ENCODE measurements at regions not wholly inside any gene's neighbourhood (a gene's known extent, or its start where the extent isn't known, plus 50 kb on each side); places are given as distances from the start of the nearest gene placed in this dataset.

GRCh38 chr1:47643306-47644211, 205.7 kb downstream of the FOXD2 start:
- Histone ChIP-seq H3K9me2 (replicated peaks; ENCODE audit: low read length) (no peaks in the 10 kb centered on the region), H2AFZ (ENCODE audit: low read length) (no peak overlapping the region), H3F3A (ENCODE audit: low read length, unreplicated experiment) (no peaks in the 10 kb centered on the region), H4K20me1 (ENCODE audit: low read length) (no peaks in the 10 kb centered on the region), H3K4me1 (ENCODE audit: insufficient read depth, low read length) (no peaks in the 10 kb centered on the region), H3K4me3 (ENCODE audit: low read length) (no peak overlapping the region), H3K27ac (ENCODE audit: low read length) (no peak overlapping the region), H3K9ac (ENCODE audit: low read length) (no peak overlapping the region), H3K27me3 (ENCODE audit: low read length) (no peaks in the 10 kb centered on the region; the same call in 1 of the 2 replicates), H3K36me3 (ENCODE audit: low read depth, low read length) (no peaks in the 10 kb centered on the region), H3K79me2 (ENCODE audit: low read length) (no peaks in the 10 kb centered on the region), H3K9me3 (ENCODE audit: low read length) (no peaks in the 10 kb centered on the region), H3K4me2 (ENCODE audit: low read length) (no peak overlapping the region)
- TF ChIP-seq EZH2phosphoT487 (IDR thresholded peaks at IDR 0.05; ENCODE audit: borderline replicate concordance, low read length) (no peak), EZH2 (IDR thresholded peaks at IDR 0.05; ENCODE audit: low read length, unreplicated experiment) (no peak)
- TF ChIP-seq, protein P1, sequence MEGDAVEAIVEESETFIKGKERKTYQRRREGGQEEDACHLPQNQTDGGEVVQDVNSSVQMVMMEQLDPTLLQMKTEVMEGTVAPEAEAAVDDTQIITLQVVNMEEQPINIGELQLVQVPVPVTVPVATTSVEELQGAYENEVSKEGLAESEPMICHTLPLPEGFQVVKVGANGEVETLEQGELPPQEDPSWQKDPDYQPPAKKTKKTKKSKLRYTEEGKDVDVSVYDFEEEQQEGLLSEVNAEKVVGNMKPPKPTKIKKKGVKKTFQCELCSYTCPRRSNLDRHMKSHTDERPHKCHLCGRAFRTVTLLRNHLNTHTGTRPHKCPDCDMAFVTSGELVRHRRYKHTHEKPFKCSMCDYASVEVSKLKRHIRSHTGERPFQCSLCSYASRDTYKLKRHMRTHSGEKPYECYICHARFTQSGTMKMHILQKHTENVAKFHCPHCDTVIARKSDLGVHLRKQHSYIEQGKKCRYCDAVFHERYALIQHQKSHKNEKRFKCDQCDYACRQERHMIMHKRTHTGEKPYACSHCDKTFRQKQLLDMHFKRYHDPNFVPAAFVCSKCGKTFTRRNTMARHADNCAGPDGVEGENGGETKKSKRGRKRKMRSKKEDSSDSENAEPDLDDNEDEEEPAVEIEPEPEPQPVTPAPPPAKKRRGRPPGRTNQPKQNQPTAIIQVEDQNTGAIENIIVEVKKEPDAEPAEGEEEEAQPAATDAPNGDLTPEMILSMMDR (conservative IDR thresholded peaks at IDR 0.05; ENCODE audit: low read depth, low read length): no peak
- no TSS peak for BruUV-seq (replicated peaks)
- intact Hi-C loops (cut with micrococcal nuclease): loop anchor here (10.0 kb wide), 1 partner anchor 59 kb away; no protein-coding TSS in a partner anchor
- ATAC-seq (no peak), DNase-seq (no peak)
- POLR2A ChIA-PET (ENCODE audit: unreplicated experiment): no interaction called here
- CTCF ChIA-PET: no interaction called here

- H2AFZ ChIP-seq (ENCODE audit: low read length): no peak overlapping the region
- no peaks in the 10 kb centered on the region; the same call in 1 of the 2 replicates for H3K27me3 ChIP-seq (ENCODE audit: low read length)
- no peaks in the 10 kb centered on the region for H3K36me3 ChIP-seq (ENCODE audit: low read depth, low read length)
- H4K20me1 ChIP-seq (ENCODE audit: low read length): no peaks in the 10 kb centered on the region
- H3K9ac ChIP-seq (ENCODE audit: low read length): no peak overlapping the region
- no peak for DNase-seq
- no peaks in the 10 kb centered on the region for H3K9me3 ChIP-seq (ENCODE audit: low read length)
- TF ChIP-seq, protein P1 (conservative IDR thresholded peaks at IDR 0.05; ENCODE audit: low read depth, low read length): no peak
- TF ChIP-seq EZH2phosphoT487 (IDR thresholded peaks at IDR 0.05; ENCODE audit: borderline replicate concordance, low read length) (no peak), EZH2 (IDR thresholded peaks at IDR 0.05; ENCODE audit: low read length, unreplicated experiment) (no peak)
- no peak for ATAC-seq
- intact Hi-C loops (cut with micrococcal nuclease): loop anchor here (10.0 kb wide), 1 partner anchor 59 kb away; no protein-coding TSS in a partner anchor
- H3K9me2 ChIP-seq (replicated peaks; ENCODE audit: low read length): no peaks in the 10 kb centered on the region
- H3K4me2 ChIP-seq (ENCODE audit: low read length): no peak overlapping the region
- H3K79me2 ChIP-seq (ENCODE audit: low read length): no peaks in the 10 kb centered on the region
- no peak overlapping the region for H3K4me3 ChIP-seq (ENCODE audit: low read length)
- CTCF ChIA-PET: no interaction called here
- no TSS peak for BruUV-seq (replicated peaks)
- no peak overlapping the region for H3K27ac ChIP-seq (ENCODE audit: low read length)
- H3F3A ChIP-seq (ENCODE audit: low read length, unreplicated experiment): no peaks in the 10 kb centered on the region
- POLR2A ChIA-PET (ENCODE audit: unreplicated experiment): no interaction called here
- no peaks in the 10 kb centered on the region for H3K4me1 ChIP-seq (ENCODE audit: insufficient read depth, low read length)
These were observed 206.3 kb downstream of the FOXD2 start for GRCh38 chr1:47644212-47644573.

DNA sequence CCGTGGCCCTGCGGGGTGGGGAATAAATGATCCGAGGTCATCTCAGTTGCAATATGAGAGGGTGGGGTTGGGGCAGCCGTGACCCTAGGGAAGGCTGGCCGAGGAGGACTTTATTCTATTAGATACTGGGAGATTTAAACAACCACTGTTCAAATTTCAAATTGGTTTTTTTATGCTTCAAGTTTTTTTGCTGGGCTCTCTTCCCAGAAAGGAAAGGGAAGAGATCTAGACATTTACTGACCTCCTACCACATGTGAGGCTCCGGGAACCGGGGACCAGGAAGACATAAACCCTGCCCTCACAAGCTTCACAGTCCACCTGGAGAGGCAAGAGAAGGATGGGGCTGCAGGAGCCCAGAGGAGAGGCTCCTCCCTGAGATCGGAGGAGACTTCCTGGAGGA, 207.3 kb downstream of the FOXD2 start:
- no peak overlapping the region for H3K27ac ChIP-seq (ENCODE audit: low read length)
- no peaks in the 10 kb centered on the region for H3F3A ChIP-seq (ENCODE audit: low read length, unreplicated experiment)
- no peaks in the 10 kb centered on the region for H3K36me3 ChIP-seq (ENCODE audit: low read depth, low read length)
- H3K4me3 ChIP-seq (ENCODE audit: low read length): no peak overlapping the region
- no peak overlapping the region for H3K4me2 ChIP-seq (ENCODE audit: low read length)
- ATAC-seq (no peak), DNase-seq (no peak)
- H3K9me3 ChIP-seq (ENCODE audit: low read length): no peaks in the 10 kb centered on the region
- no peak overlapping the region for H2AFZ ChIP-seq (ENCODE audit: low read length)
- H3K79me2 ChIP-seq (ENCODE audit: low read length): no peaks in the 10 kb centered on the region
- TF ChIP-seq, protein P1 (conservative IDR thresholded peaks at IDR 0.05; ENCODE audit: low read depth, low read length): no peak
- no peak for TF ChIP-seq EZH2phosphoT487 (IDR thresholded peaks at IDR 0.05; ENCODE audit: borderline replicate concordance, low read length)
- no peak for TF ChIP-seq EZH2 (IDR thresholded peaks at IDR 0.05; ENCODE audit: low read length, unreplicated experiment)
- H3K9ac ChIP-seq (ENCODE audit: low read length): no peak overlapping the region
- ChIA-PET CTCF (interaction anchor here (0.6 kb wide), 1 partner anchor 76 kb away, joined by 4 read pairs; no protein-coding TSS in a partner anchor), POLR2A (ENCODE audit: unreplicated experiment) (no interaction called here)
- H3K27me3 ChIP-seq (ENCODE audit: low read length): no peaks in the 10 kb centered on the region
- no peaks in the 10 kb centered on the region for H3K9me2 ChIP-seq (replicated peaks; ENCODE audit: low read length)
- intact Hi-C loops (cut with micrococcal nuclease): loop anchor here (10.0 kb wide), 1 partner anchor 60 kb away; no protein-coding TSS in a partner anchor
- BruUV-seq (replicated peaks): no TSS peak
- H4K20me1 ChIP-seq (ENCODE audit: low read length): no peaks in the 10 kb centered on the region
- H3K4me1 ChIP-seq (ENCODE audit: insufficient read depth, low read length): peaks cover 9% of the 10 kb centered on the region; the same call in 1 of the 2 replicates
